ENCODE measurements at regions not wholly inside any gene's neighbourhood (a gene's known extent, or its start where the extent isn't known, plus 50 kb on each side); places are given as distances from the start of the nearest gene placed in this dataset.

GRCh38 chr2:185537689-185538088 is 200.9 kb upstream of the FSIP2 start:
- TF ChIP-seq POLR2AphosphoS5 (IDR thresholded peaks at IDR 0.05; ENCODE audit: borderline replicate concordance, low read depth, low read length) (no peak), EZH2 (IDR thresholded peaks at IDR 0.05) (no peak)

All from SK-N-MC (cell line).